GM12878 (cell line): ENCODE measurements at regions not wholly inside any gene's neighbourhood (a gene's known extent, or its start where the extent isn't known, plus 50 kb on each side); places are given as distances from the start of the nearest gene placed in this dataset.

Source experiments
- ATAC-seq: fragments of 200-7000 bp; cut with Tn5 transposase; 3 replicates; pipeline ENCODE4 v1.9.1; 2020; ENCODE audit warnings: mild to moderate bottlenecking, moderate library complexity
- BruUV-seq: library from RNA; stranded (reverse); fragments of 400-500 nt; replicated peaks from 2 replicates; lab custom pipeline; 2021; lab: Mats Ljungman, UMichigan
- CTCF ChIA-PET: fragments of 300-600 bp; sonication (Branson Sonifier 250); formaldehyde crosslinking; extraction: SDS; loops from one replicate; lab custom pipeline; 2021; ENCODE audit warnings: inconsistent platforms; lab: Yijun Ruan, JAX
- POLR2A ChIA-PET: fragments of 350-600 bp; formaldehyde crosslinking; extraction: SDS; loops from one replicate; lab custom pipeline; 2021; ENCODE audit warnings: inconsistent platforms; lab: Charles Lee
- RAD21 ChIA-PET: fragments of 300-600 bp; sonication (Branson Sonifier 250); formaldehyde crosslinking; loops from one replicate; lab custom pipeline; 2023; ENCODE audit warnings: antibody characterized with exemption; ENCODE audit not compliant: unreplicated experiment; lab: Charles Lee
- SMC1A ChIA-PET: fragments of 300-600 bp; sonication (Branson Sonifier 250); formaldehyde crosslinking; loops from one replicate; lab custom pipeline; 2023; ENCODE audit not compliant: unreplicated experiment, uncharacterized antibody; lab: Charles Lee
- DNase-seq: peaks from one replicate; pipeline ENCODE4 v3.0.0-alpha.2; 2011; ENCODE audit warnings: low read depth, low spot score
- FAIRE-seq: peaks from 3 replicates; lab custom pipeline; 2011; peaks lifted over from hg19 to GRCh38; lab: Jason Lieb, UNC
- H2AFZ ChIP-seq: 2 replicates; pipeline ENCODE4 v1.6.0; 2011; ENCODE audit warnings: low read depth, low read length, control low read depth; ENCODE audit not compliant: control insufficient read depth
- H3K27ac ChIP-seq: 2 replicates; pipeline ENCODE4 v1.5.1; 2011; ENCODE audit warnings: control low read depth; ENCODE audit not compliant: control insufficient read depth, insufficient read depth
- H3K27me3 ChIP-seq, 2 experiments: replicated peaks in 1 of 2; 2 replicates each; pipeline versions ENCODE4 v1.6.0 to v1.6.1; 2011; ENCODE audit warnings: low read length in 1 of 2; ENCODE audit not compliant: control insufficient read depth in 2 of 2, insufficient read depth in 2 of 2
- H3K36me3 ChIP-seq, 2 experiments: 2 replicates each; pipeline ENCODE4 v1.5.1; 2011; ENCODE audit warnings: low read length in 1 of 2; ENCODE audit not compliant: control insufficient read depth in 2 of 2, insufficient read depth in 2 of 2
- H3K4me1 ChIP-seq: 2 replicates; pipeline ENCODE4 v1.6.1; 2011; ENCODE audit warnings: mild to moderate bottlenecking, low read length, moderate library complexity, mixed read lengths; ENCODE audit not compliant: control insufficient read depth, insufficient read depth
- H3K4me2 ChIP-seq: 2 replicates; pipeline ENCODE4 v1.6.0; 2011; ENCODE audit warnings: control low read depth; ENCODE audit not compliant: control insufficient read depth, insufficient read depth
- H3K4me3 ChIP-seq: fragments of 200-600 bp; sonication (generic); 2 replicates; pipeline ENCODE4 v1.5.1; 2016
- H3K79me2 ChIP-seq: 2 replicates; pipeline ENCODE4 v1.6.0; 2011; ENCODE audit warnings: low read length; ENCODE audit not compliant: control insufficient read depth, insufficient read depth
- H3K9ac ChIP-seq: 2 replicates; pipeline ENCODE4 v1.8.0; 2011; ENCODE audit warnings: low read length, control low read depth, mixed read lengths; ENCODE audit not compliant: control insufficient read depth, insufficient read depth
- H3K9me3 ChIP-seq: replicated peaks from 3 replicates; pipeline ENCODE4 v1.5.1; 2011; ENCODE audit warnings: mild to moderate bottlenecking, low read length; ENCODE audit not compliant: control insufficient read depth, insufficient read depth
- H4K20me1 ChIP-seq: 2 replicates; pipeline ENCODE4 v1.6.0; 2011; ENCODE audit not compliant: control insufficient read depth, insufficient read depth
- EED ChIP-seq: sonication (generic); IDR thresholded peaks from 2 replicates; pipeline ENCODE4 v1.6.1; 2016; ENCODE audit warnings: antibody characterized with exemption, low read depth
- HCFC1 ChIP-seq: fragments of 150-350 bp; IDR thresholded peaks from 2 replicates; pipeline ENCODE4 v1.6.1; 2014; ENCODE audit warnings: low read length
- MEF2B ChIP-seq: fragments of 450-650 bp; IDR thresholded peaks from 2 replicates; pipeline ENCODE4 v1.6.1; 2018; ENCODE audit warnings: mild to moderate bottlenecking, moderate library complexity; ENCODE audit not compliant: partially characterized antibody, poor library complexity, severe bottlenecking
- MTA3 ChIP-seq: IDR thresholded peaks from 2 replicates; pipeline ENCODE4 v1.6.1; 2012; ENCODE audit warnings: low read length, inconsistent platforms, borderline replicate concordance
- NFYB ChIP-seq: IDR thresholded peaks from 2 replicates; pipeline ENCODE4 v1.6.1; 2011; ENCODE audit warnings: low read depth, mild to moderate bottlenecking, low read length, improper control_type of control experiment, moderate library complexity; ENCODE audit not compliant: insufficient read depth
- RCOR1 ChIP-seq: conservative IDR thresholded peaks from 2 replicates; pipeline ENCODE4 v1.6.1; 2012; ENCODE audit warnings: low read depth, low read length, improper control_type of control experiment
- RELA ChIP-seq: fragments of 450-650 bp; IDR thresholded peaks from 2 replicates; pipeline ENCODE4 v1.8.0; 2014; ENCODE audit warnings: borderline replicate concordance; ENCODE audit not compliant: partially characterized antibody
- SIX5 ChIP-seq: IDR thresholded peaks from 2 replicates; pipeline ENCODE4 v1.6.1; 2011; ENCODE audit warnings: mild to moderate bottlenecking, low read depth, low read length, moderate library complexity; ENCODE audit not compliant: severe bottlenecking
- WGBS: methylation state at CpG from one replicate; pipeline ENCODE4 v1.1.6; 2016; ENCODE audit warnings: low lambda C conversion rate; ENCODE audit not compliant: insufficient replicate concordance, insufficient coverage; ENCODE audit errors: missing lambda C conversion rate; 5-methylcytosine and 5-hydroxymethylcytosine counted together
- in situ Hi-C: fragments of 300-500 bp; cut with MboI; formaldehyde crosslinking; loops from 9 replicates; pipeline ENCODE4 v1.14.3; 2018; ENCODE audit warnings: mixed read lengths
- intact Hi-C: fragments of 100-400 bp; cut with micrococcal nuclease; formaldehyde crosslinking; loops from one replicate; pipeline ENCODE4 v1.14.2; 2022; ENCODE audit not compliant: unreplicated experiment
- TF ChIP-seq, protein P1 (sequence below): fragments of 150-350 bp; IDR thresholded peaks from 2 replicates; pipeline ENCODE4 v1.6.1; 2016; ENCODE audit warnings: low read depth, low read length
- TF ChIP-seq, protein P2 (sequence below): fragments of 450-650 bp; formaldehyde crosslinking; IDR thresholded peaks from 2 replicates; pipeline ENCODE4 v1.5.0; 2022; ENCODE audit warnings: mild to moderate bottlenecking, missing genetic modification characterization

DNA sequence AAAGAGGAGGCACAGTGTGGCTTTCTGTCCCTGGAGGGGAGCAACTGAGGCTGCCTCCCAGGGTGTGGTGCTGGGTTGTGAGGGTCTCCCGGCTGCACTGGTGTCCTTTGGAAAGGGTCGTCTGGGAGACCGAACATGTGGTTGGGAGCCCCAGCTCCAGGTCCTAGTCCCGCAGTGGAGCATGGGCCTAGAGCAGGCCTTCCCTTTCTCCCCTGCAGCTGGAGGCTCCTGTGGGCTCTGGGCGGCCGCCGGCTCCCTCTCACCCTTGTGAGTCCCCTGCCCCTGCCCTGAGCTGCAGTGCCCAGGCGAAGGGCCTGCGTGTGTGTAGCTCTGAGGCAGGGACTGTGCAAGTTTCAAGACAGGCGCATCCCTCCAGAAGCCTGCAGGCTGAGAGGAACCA lies 1492.7 kb downstream of the BRD1 start (continued):
- no peak for TF ChIP-seq MEF2B
- TF ChIP-seq SIX5: no peak

DNA sequence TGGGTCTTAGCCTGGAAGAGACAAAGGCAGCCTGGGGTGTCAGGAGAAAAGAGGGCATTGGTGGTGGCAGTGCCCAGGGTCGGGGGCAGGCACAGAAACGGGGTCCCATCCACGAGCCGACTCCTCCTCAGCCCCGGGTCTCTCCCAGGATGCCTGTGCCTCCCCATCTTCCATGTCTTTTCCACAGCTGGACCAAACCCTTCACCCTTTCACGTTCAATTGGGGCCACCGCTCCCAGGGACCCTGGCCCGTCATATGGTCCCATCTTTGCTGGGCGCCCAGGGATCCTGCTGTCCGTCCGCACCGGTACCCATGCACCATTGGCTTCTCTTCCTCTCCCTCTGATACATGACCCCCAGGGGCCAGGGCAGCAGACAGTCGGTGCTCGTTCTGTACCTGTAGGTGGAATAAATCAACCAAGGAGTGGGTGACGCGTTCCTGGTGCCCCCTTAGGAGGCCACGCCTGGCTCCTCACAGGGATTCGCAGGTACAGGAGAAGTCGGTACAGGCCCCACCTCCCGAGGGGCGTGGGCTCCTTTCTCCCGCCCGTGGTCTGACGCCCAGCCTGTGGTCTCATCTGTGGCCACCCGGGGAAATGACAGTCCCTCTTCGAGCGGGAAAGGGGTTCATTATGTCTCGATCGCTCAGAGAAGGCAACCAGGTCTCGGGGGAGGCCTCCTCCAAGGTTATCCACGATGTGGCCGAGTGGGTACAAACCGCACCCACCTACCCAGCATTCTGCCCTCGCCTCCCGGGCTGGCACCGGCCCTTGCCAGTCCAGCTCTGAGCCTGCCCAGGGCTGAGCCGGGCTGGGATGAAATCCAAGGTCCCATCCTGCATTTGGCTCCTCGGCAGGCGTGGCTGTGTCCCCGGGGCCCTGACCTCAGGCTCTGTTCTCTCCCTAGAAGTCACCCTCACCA lies 1493.6 kb downstream of the BRD1 start:
- H3K79me2 ChIP-seq: no peaks in the 10 kb centered on the region
- no peak overlapping the region for H3K9ac ChIP-seq
- ChIA-PET SMC1A (no interaction called here), RAD21 (no interaction called here), CTCF (no interaction called here), POLR2A (no interaction called here)
- no peak overlapping the region for H3K27ac ChIP-seq
- WGBS: 39% methylated on average over 40 of the region's 40 CpGs
- no TSS peak for BruUV-seq
- no peaks in the 10 kb centered on the region for H3K27me3 ChIP-seq
- no peak for ATAC-seq
- no peak overlapping the region for H3K4me2 ChIP-seq
- H3K36me3 ChIP-seq: no peaks in the 10 kb centered on the region
- no peaks in the 10 kb centered on the region for H3K4me1 ChIP-seq
- FAIRE-seq: no peak
- no peak overlapping the region for H3K4me3 ChIP-seq
- in situ Hi-C loops: no loop called here
- peaks cover 1% of the 10 kb centered on the region; the same call in 1 of the 3 replicates for H3K9me3 ChIP-seq
- H4K20me1 ChIP-seq: no peaks in the 10 kb centered on the region
- no peak for DNase-seq
- TF ChIP-seq NFYB (no peak), HCFC1 (no peak), EED (no peak), RCOR1 (no peak), SIX5 (no peak), MTA3 (no peak), RELA (no peak)
- TF ChIP-seq, protein P1, sequence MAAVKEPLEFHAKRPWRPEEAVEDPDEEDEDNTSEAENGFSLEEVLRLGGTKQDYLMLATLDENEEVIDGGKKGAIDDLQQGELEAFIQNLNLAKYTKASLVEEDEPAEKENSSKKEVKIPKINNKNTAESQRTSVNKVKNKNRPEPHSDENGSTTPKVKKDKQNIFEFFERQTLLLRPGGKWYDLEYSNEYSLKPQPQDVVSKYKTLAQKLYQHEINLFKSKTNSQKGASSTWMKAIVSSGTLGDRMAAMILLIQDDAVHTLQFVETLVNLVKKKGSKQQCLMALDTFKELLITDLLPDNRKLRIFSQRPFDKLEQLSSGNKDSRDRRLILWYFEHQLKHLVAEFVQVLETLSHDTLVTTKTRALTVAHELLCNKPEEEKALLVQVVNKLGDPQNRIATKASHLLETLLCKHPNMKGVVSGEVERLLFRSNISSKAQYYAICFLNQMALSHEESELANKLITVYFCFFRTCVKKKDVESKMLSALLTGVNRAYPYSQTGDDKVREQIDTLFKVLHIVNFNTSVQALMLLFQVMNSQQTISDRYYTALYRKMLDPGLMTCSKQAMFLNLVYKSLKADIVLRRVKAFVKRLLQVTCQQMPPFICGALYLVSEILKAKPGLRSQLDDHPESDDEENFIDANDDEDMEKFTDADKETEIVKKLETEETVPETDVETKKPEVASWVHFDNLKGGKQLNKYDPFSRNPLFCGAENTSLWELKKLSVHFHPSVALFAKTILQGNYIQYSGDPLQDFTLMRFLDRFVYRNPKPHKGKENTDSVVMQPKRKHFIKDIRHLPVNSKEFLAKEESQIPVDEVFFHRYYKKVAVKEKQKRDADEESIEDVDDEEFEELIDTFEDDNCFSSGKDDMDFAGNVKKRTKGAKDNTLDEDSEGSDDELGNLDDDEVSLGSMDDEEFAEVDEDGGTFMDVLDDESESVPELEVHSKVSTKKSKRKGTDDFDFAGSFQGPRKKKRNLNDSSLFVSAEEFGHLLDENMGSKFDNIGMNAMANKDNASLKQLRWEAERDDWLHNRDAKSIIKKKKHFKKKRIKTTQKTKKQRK: no peak
- TF ChIP-seq, protein P2, sequence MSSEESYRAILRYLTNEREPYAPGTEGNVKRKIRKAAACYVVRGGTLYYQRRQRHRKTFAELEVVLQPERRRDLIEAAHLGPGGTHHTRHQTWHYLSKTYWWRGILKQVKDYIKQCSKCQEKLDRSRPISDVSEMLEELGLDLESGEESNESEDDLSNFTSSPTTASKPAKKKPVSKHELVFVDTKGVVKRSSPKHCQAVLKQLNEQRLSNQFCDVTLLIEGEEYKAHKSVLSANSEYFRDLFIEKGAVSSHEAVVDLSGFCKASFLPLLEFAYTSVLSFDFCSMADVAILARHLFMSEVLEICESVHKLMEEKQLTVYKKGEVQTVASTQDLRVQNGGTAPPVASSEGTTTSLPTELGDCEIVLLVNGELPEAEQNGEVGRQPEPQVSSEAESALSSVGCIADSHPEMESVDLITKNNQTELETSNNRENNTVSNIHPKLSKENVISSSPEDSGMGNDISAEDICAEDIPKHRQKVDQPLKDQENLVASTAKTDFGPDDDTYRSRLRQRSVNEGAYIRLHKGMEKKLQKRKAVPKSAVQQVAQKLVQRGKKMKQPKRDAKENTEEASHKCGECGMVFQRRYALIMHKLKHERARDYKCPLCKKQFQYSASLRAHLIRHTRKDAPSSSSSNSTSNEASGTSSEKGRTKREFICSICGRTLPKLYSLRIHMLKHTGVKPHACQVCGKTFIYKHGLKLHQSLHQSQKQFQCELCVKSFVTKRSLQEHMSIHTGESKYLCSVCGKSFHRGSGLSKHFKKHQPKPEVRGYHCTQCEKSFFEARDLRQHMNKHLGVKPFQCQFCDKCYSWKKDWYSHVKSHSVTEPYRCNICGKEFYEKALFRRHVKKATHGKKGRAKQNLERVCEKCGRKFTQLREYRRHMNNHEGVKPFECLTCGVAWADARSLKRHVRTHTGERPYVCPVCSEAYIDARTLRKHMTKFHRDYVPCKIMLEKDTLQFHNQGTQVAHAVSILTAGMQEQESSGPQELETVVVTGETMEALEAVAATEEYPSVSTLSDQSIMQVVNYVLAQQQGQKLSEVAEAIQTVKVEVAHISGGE: no peak
- intact Hi-C loops: no loop called here
- H2AFZ ChIP-seq: no peak overlapping the region
